NCI-H69 (cell line): ENCODE measurements at regions not wholly inside any gene's neighbourhood (a gene's known extent, or its start where the extent isn't known, plus 50 kb on each side); places are given as distances from the start of the nearest gene placed in this dataset.

ENCODE experiments used
- DNase-seq: peaks from one replicate; lab custom pipeline; 2025; lab: John Stamatoyannopoulos, UW

DNA sequence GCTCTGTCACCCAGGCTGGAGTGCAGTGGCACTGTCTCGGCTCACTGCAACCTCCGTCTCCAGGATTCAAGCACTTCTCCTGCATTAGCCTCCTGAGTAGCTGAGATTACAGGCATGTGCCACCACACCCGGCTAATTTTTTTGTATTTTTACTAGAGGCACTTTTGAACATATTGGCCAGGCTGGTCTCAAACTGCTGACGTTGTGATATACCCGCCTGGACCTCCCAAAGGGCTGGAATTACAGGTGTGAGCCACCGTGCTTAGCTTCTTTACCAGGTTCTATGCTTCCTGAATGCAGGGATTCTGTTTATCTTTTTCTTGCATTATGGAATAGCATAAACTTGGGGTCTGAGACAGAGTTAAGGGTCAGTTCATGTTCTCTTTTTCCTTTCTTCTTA is 317.9 kb upstream of the RBFOX1 start:
- no peak for DNase-seq

GRCh38 chr16:7013990-7014389 is 318.7 kb upstream of the RBFOX1 start:
- DNase-seq, result no peak

GRCh38 chr16:7004266-7004665 is 328.4 kb upstream of the RBFOX1 start:
- DNase-seq, result no peak

- DNase-seq, result peak; percentile 50
Measured at GRCh38 chr16:6993544-6993943, 339.1 kb upstream of the RBFOX1 start.

- no peak for DNase-seq
Measured at GRCh38 chr16:6988846-6989245, 343.8 kb upstream of the RBFOX1 start.

DNA sequence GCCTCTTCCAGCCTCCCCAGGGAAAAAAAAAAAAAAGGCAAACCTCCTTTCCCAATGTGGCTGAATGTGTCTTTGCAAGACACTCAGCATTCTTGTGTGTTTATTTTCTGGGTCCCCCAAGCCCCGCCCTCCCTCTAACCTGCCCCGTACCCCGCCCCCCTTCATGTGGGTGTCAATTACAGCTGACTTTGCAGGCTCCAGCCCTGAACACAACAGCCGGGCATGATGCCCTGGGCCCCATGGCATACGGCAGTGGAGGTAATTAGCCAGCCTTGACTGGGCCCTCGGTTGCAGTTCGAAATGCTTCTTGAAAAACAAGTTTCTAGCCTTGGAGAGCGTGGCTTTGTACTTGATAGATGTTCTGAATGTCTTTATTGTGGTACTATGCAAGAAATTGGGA is 354.7 kb upstream of the RBFOX1 start:
- DNase-seq, result no peak

- no peak for DNase-seq
Measured at GRCh38 chr16:6977291-6977690, 355.4 kb upstream of the RBFOX1 start.

GRCh38 chr16:6976716-6977115 is 355.9 kb upstream of the RBFOX1 start:
- DNase-seq, result no peak

- no peak for DNase-seq
Measured at GRCh38 chr16:6970171-6970857, 362.3 kb upstream of the RBFOX1 start.

GRCh38 chr16:6969594-6969993 is 363.1 kb upstream of the RBFOX1 start:
- DNase-seq, result no peak

GRCh38 chr16:6967796-6968320 is 364.8 kb upstream of the RBFOX1 start:
- DNase-seq, result no peak

GRCh38 chr16:6966925-6967324 is 365.7 kb upstream of the RBFOX1 start:
- DNase-seq, result no peak

- no peak for DNase-seq
Measured at GRCh38 chr16:6964679-6965078, 368.0 kb upstream of the RBFOX1 start.

- no peak for DNase-seq
Measured at GRCh38 chr16:6961704-6962103, 370.9 kb upstream of the RBFOX1 start.

- DNase-seq, result no peak
Measured at GRCh38 chr16:6958184-6958583, 374.5 kb upstream of the RBFOX1 start.

DNA sequence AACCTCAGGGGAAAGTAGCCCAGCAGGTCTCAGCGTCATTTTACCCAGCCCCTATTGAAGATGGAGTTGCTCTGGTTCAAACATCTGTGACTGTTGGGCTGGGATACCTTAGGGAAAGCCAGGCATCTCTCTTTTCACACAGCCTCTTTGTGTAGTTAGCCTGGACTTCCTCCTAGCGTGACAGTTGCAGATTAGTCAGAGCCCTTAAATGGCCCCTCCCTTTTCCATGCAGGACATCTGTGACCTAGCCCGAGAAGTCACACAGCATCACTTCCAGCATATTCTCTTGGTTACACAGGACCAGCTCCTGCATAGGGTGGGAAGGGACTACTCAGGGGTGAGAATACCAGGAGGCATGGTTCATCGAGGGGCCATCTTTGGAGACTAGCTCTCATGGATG is 375.0 kb upstream of the RBFOX1 start:
- DNase-seq, result no peak

- DNase-seq, result no peak
Measured at GRCh38 chr16:6956511-6956910, 376.1 kb upstream of the RBFOX1 start.

DNA sequence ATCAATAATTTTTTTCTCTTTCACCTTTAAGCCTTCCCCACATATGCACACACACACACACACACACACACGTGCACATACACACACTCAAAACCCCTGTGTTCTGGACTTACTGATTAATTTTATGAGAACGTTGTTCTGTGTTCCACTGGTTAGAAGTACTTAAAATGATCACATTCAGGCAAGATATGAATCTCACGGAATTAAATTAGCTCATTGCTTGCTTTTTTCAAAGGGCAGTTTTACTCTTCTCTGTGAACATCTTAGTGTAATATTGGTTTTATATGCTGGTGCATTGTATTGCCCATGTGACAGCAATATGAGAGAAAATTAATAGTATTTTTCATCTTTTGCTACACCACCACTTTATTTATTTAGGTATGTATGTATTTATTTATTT is 377.3 kb upstream of the RBFOX1 start:
- no peak for DNase-seq

- no peak for DNase-seq
Measured at GRCh38 chr16:6949240-6949639, 383.4 kb upstream of the RBFOX1 start.

GRCh38 chr16:6947291-6947690 is 385.4 kb upstream of the RBFOX1 start:
- no peak for DNase-seq

- DNase-seq, result no peak
Measured at GRCh38 chr16:6946802-6947201, 385.8 kb upstream of the RBFOX1 start.

GRCh38 chr16:6946106-6946505 is 386.5 kb upstream of the RBFOX1 start:
- no peak for DNase-seq

DNA sequence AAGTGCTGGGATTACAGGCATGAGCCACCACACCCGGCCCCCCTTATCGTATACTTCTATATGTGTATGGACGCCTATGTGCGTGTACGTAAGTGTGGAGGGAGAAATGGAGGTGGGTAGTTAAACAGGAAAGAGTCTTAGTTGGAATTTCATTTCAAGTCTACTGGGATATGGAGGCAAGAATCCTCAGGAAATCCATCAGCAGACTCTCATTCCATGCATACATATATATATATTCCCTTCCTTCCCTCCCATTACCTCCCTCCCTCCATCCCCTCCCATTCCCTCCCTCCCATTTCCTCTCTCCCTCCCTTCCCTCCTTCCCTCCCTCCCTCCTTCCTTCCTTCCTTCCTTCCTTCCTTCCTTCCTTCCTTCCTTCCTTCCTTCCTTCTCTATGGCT is 391.7 kb upstream of the RBFOX1 start:
- DNase-seq, result no peak

- no peak for DNase-seq
Measured at GRCh38 chr16:6937641-6938040, 395.0 kb upstream of the RBFOX1 start.
